ENCODE measurements at regions not wholly inside any gene's neighbourhood (a gene's known extent, or its start where the extent isn't known, plus 50 kb on each side); places are given as distances from the start of the nearest gene placed in this dataset.

DNA sequence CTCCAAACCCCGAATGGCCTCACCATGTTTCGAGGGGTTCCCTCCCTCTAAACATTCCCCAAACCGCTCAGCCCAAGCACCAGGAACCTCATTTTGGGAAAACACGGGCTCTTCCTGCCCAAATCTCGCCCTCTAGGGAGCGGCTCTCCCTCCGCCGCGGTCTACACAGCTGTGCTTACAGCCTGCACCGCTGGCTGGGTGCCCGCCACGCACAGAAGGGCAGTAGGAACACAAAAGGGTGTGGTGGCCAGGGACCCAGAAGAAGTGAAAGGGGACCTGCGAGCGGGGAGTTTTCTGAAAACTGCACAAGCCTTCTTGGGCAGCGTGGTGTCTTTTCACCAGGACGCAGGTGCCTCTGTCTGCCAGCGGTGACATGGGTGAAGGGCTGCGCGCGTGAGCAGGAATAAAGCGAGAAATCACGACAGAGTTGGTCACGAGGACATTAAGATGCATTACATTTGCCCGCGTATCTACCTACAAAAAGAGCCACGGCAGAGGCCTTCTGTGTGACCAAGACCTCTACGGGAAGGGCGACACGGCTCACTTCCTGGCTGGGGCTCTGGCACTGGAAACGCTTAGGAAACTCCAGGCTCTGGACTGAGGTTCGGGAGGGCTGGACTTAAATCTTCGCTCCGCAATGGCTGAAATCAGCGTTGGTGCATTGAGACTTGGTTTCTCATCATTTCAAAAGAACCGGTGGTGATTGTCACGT, 171.7 kb downstream of the LSM5 start:
- H3K9me2 ChIP-seq, result no peaks in the 10 kb centered on the region
- POLR2A ChIA-PET, result no interaction called here
- WGBS (ENCODE audit: low lambda C conversion rate), result 7% methylated on average over 32 of the region's 36 CpGs
- no peaks in the 10 kb centered on the region for H4K20me1 ChIP-seq (ENCODE audit: insufficient read depth)
- peaks cover 38% of the 10 kb centered on the region for H3K27me3 ChIP-seq (ENCODE audit: insufficient read depth)
- no peak for TF ChIP-seq TCF12 (IDR thresholded peaks at IDR 0.05)
- no peak for TF ChIP-seq GABPA (IDR thresholded peaks at IDR 0.05; ENCODE audit: low read depth)
- TF ChIP-seq FOXM1 (IDR thresholded peaks at IDR 0.05; ENCODE audit: low read depth), result no peak
- no peak for TF ChIP-seq SIN3A (IDR thresholded peaks at IDR 0.05; ENCODE audit: borderline replicate concordance, low read depth, low read length)
- TF ChIP-seq, protein P1, sequence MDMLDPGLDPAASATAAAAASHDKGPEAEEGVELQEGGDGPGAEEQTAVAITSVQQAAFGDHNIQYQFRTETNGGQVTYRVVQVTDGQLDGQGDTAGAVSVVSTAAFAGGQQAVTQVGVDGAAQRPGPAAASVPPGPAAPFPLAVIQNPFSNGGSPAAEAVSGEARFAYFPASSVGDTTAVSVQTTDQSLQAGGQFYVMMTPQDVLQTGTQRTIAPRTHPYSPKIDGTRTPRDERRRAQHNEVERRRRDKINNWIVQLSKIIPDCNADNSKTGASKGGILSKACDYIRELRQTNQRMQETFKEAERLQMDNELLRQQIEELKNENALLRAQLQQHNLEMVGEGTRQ (IDR thresholded peaks at IDR 0.05; ENCODE audit: borderline replicate concordance, low read depth, low read length), result no peak
- no peaks in the 10 kb centered on the region for H3F3A ChIP-seq (replicated peaks; ENCODE audit: insufficient read depth)
- CTCF ChIA-PET, result no interaction called here
- no peaks in the 10 kb centered on the region for H3K9me3 ChIP-seq
- H3K79me2 ChIP-seq (ENCODE audit: insufficient read depth), result no peaks in the 10 kb centered on the region
- DNase-seq, result no peak
- H3K36me3 ChIP-seq (replicated peaks in 1 of 2; ENCODE audit: control insufficient read depth in 1 of 2, insufficient read depth in 2 of 2, low read length in 1 of 2), result no peaks in the 10 kb centered on the region
- no peak overlapping the region for H3K9ac ChIP-seq
- no peaks in the 10 kb centered on the region for H3K4me1 ChIP-seq (ENCODE audit: control insufficient read depth in 1 of 2, insufficient read depth in 2 of 2, low read depth in 1 of 2, low read length in 1 of 2)
- no peak overlapping the region for H2AFZ ChIP-seq (ENCODE audit: low read depth)
- no peak overlapping the region for H3K27ac ChIP-seq (ENCODE audit: low read depth in 2 of 2, low read length in 1 of 2)
- H3K4me2 ChIP-seq, result peak overlapping the region; percentile 29; the same call in 1 of the 2 replicates
- no peak overlapping the region for H3K4me3 ChIP-seq (ENCODE audit: low read depth in 2 of 2, low read length in 1 of 2)

GRCh38 chr7:32316839-32317238, 173.3 kb downstream of the LSM5 start:
- Histone ChIP-seq H3F3A (replicated peaks; ENCODE audit: insufficient read depth) (no peaks in the 10 kb centered on the region), H3K79me2 (ENCODE audit: insufficient read depth) (no peaks in the 10 kb centered on the region), H3K27me3 (ENCODE audit: insufficient read depth) (peaks cover 38% of the 10 kb centered on the region), H3K4me1 (ENCODE audit: control insufficient read depth in 1 of 2, insufficient read depth in 2 of 2, low read depth in 1 of 2, low read length in 1 of 2) (no peaks in the 10 kb centered on the region), H3K4me3 (ENCODE audit: low read depth in 2 of 2, low read length in 1 of 2) (no peak overlapping the region), H3K36me3 (replicated peaks in 1 of 2; ENCODE audit: control insufficient read depth in 1 of 2, insufficient read depth in 2 of 2, low read length in 1 of 2) (no peaks in the 10 kb centered on the region), H4K20me1 (ENCODE audit: insufficient read depth) (no peaks in the 10 kb centered on the region), H3K27ac (ENCODE audit: low read depth in 2 of 2, low read length in 1 of 2) (no peak overlapping the region), H3K9me2 (no peaks in the 10 kb centered on the region), H3K9me3 (no peaks in the 10 kb centered on the region), H3K4me2 (no peak overlapping the region), H2AFZ (ENCODE audit: low read depth) (no peak overlapping the region), H3K9ac (no peak overlapping the region)
- no peak for DNase-seq
- ChIA-PET CTCF (no interaction called here), POLR2A (no interaction called here)
- TF ChIP-seq, protein P2, sequence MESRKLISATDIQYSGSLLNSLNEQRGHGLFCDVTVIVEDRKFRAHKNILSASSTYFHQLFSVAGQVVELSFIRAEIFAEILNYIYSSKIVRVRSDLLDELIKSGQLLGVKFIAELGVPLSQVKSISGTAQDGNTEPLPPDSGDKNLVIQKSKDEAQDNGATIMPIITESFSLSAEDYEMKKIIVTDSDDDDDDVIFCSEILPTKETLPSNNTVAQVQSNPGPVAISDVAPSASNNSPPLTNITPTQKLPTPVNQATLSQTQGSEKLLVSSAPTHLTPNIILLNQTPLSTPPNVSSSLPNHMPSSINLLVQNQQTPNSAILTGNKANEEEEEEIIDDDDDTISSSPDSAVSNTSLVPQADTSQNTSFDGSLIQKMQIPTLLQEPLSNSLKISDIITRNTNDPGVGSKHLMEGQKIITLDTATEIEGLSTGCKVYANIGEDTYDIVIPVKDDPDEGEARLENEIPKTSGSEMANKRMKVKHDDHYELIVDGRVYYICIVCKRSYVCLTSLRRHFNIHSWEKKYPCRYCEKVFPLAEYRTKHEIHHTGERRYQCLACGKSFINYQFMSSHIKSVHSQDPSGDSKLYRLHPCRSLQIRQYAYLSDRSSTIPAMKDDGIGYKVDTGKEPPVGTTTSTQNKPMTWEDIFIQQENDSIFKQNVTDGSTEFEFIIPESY (IDR thresholded peaks at IDR 0.05; ENCODE audit: borderline replicate concordance, low read depth), result no peak
- TF ChIP-seq SIN3A (IDR thresholded peaks at IDR 0.05; ENCODE audit: borderline replicate concordance, low read depth, low read length) (no peak), NFIC (IDR thresholded peaks at IDR 0.05; ENCODE audit: borderline replicate concordance) (no peak), RAD21 (IDR thresholded peaks at IDR 0.05; ENCODE audit: low read length) (no peak), CHD2 (IDR thresholded peaks at IDR 0.05; ENCODE audit: low read length, partially characterized antibody) (no peak), TCF12 (IDR thresholded peaks at IDR 0.05) (no peak), TAF1 (IDR thresholded peaks at IDR 0.05; ENCODE audit: borderline replicate concordance, low read depth, low read length) (no peak), CTCF (IDR thresholded peaks at IDR 0.05) (no peak), TEAD4 (IDR thresholded peaks at IDR 0.05; ENCODE audit: borderline replicate concordance, insufficient read depth) (no peak), EP300 (IDR thresholded peaks at IDR 0.05; ENCODE audit: borderline replicate concordance in 1 of 2, low read depth in 1 of 2, low read length in 1 of 2) (no peak), EZH2phosphoT487 (IDR thresholded peaks at IDR 0.05; ENCODE audit: borderline replicate concordance, low read depth) (no peak), FOSL2 (IDR thresholded peaks at IDR 0.05; ENCODE audit: borderline replicate concordance, low read depth) (no peak), JUND (IDR thresholded peaks at IDR 0.05) (no peak), MXI1 (IDR thresholded peaks at IDR 0.05; ENCODE audit: low read depth, low read length) (no peak)
- 2% methylated on average over 4 of the region's 4 CpGs for WGBS (ENCODE audit: low lambda C conversion rate)

Data from SK-N-SH (cell line).